Kidney (tissue), 13 donors: ENCODE measurements at regions not wholly inside any gene's neighbourhood (a gene's known extent, or its start where the extent isn't known, plus 50 kb on each side); places are given as distances from the start of the nearest gene placed in this dataset.

Experiments
- DNase-seq, 5 donors: peaks; one replicate each; pipeline ENCODE4 v3.0.0-alpha.2; 2013 to 2020
- FAIRE-seq: peaks from 2 replicates; lab custom pipeline; 2012; peaks lifted over from hg19 to GRCh38; lab: Jason Lieb, UNC
- H3K27ac ChIP-seq, 2 donors: one replicate each; pipeline ENCODE4 v1.7.0; 2013; ENCODE audit warnings: low read depth in 2 of 2, low read length in 2 of 2, inconsistent platforms in 1 of 2
- H3K27me3 ChIP-seq: one replicate; pipeline ENCODE4 v1.7.1; 2013; ENCODE audit warnings: low read length, inconsistent platforms; ENCODE audit not compliant: control insufficient read depth, insufficient read depth
- H3K36me3 ChIP-seq, 3 donors: one replicate each; pipeline versions ENCODE4 v1.7.0 to v1.7.1; 2013; ENCODE audit warnings: low read length in 3 of 3, control low read depth in 1 of 3, inconsistent platforms in 1 of 3; ENCODE audit not compliant: insufficient read depth in 3 of 3, control insufficient read depth in 2 of 3
- H3K4me1 ChIP-seq, 3 donors: one replicate each; pipeline versions ENCODE4 v1.7.0 to v1.7.1; 2013; ENCODE audit warnings: low read length in 3 of 3, inconsistent platforms in 1 of 3, low read depth in 1 of 3; ENCODE audit not compliant: control insufficient read depth in 2 of 3, insufficient read depth in 2 of 3
- H3K4me3 ChIP-seq, 3 donors: one replicate each; pipeline versions ENCODE4 v1.7.0 to v1.8.1; 2013; ENCODE audit warnings: low read length in 3 of 3, control low read depth in 1 of 3, inconsistent platforms in 1 of 3
- H3K9ac ChIP-seq, 3 donors: one replicate each; pipeline versions ENCODE4 v1.7.0 to v1.7.1; 2013; ENCODE audit warnings: low read length in 3 of 3, control low read depth in 1 of 3, inconsistent platforms in 1 of 3
- H3K9me3 ChIP-seq, 3 donors: one replicate each; pipeline versions ENCODE4 v1.7.0 to v1.7.1; 2013; ENCODE audit warnings: low read length in 3 of 3, control low read depth in 1 of 3, inconsistent platforms in 1 of 3; ENCODE audit not compliant: control insufficient read depth in 2 of 3, insufficient read depth in 1 of 3
- intact Hi-C: fragments of 100-400 bp; cut with DNase I; formaldehyde crosslinking; loops from one replicate; pipeline ENCODE4 v1.11.1; 2022
- TF ChIP-seq, protein P1 (sequence below): IDR thresholded peaks from 3 replicates; pipeline ENCODE4 v1.5.1; 2012; ENCODE audit warnings: mild to moderate bottlenecking, moderate library complexity, borderline replicate concordance; ENCODE audit not compliant: insufficient read depth; ENCODE audit errors: extremely low read depth
- donor health status: control.
- donor health status: control.
- donor health status: control.
- donor health status: control.
- donor health status: control.
- donor health status: DM: yes; HTN: yes; CAD: no.
- donor health status: Normal renal cell carcinoma (clear cell type).

DNA sequence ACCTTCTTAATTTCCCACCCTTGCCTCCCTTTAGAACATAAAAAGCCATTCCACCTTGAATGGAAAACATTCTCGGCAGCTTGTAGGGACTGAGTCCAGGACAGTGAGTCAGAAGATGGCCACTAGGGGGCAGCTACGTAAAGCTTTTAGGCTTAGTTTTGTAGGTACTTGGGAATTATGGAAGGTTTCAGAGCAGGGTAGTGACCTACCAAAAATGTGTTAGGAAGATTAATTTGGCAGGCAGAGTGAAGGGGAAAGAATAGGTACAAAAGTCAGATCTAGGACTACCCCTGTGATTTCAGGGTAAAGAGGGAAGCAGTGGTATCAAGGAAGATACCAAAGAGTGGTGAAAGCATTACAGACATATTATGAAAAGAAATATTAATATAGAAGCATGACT lies 198.4 kb downstream of the NDFIP2 start:
- no peaks in the 10 kb centered on the region for H3K27me3 ChIP-seq
- H3K4me3 ChIP-seq: no peak overlapping the region
- H3K27ac ChIP-seq: no peak overlapping the region
- H3K9me3 ChIP-seq: no peaks in the 10 kb centered on the region
- H3K9ac ChIP-seq: no peak overlapping the region
- H3K36me3 ChIP-seq: no peaks in the 10 kb centered on the region
- FAIRE-seq: no peak
- TF ChIP-seq, protein P1, sequence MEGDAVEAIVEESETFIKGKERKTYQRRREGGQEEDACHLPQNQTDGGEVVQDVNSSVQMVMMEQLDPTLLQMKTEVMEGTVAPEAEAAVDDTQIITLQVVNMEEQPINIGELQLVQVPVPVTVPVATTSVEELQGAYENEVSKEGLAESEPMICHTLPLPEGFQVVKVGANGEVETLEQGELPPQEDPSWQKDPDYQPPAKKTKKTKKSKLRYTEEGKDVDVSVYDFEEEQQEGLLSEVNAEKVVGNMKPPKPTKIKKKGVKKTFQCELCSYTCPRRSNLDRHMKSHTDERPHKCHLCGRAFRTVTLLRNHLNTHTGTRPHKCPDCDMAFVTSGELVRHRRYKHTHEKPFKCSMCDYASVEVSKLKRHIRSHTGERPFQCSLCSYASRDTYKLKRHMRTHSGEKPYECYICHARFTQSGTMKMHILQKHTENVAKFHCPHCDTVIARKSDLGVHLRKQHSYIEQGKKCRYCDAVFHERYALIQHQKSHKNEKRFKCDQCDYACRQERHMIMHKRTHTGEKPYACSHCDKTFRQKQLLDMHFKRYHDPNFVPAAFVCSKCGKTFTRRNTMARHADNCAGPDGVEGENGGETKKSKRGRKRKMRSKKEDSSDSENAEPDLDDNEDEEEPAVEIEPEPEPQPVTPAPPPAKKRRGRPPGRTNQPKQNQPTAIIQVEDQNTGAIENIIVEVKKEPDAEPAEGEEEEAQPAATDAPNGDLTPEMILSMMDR: peak; percentile 82
- peak in 4 of 5 donors; percentile 72 to 87 (median 80) for DNase-seq
- H3K4me1 ChIP-seq: peaks cover 0 to 3% (median 0%) of the 10 kb centered on the region in 3 donors
- intact Hi-C loops: no loop called here

DNA sequence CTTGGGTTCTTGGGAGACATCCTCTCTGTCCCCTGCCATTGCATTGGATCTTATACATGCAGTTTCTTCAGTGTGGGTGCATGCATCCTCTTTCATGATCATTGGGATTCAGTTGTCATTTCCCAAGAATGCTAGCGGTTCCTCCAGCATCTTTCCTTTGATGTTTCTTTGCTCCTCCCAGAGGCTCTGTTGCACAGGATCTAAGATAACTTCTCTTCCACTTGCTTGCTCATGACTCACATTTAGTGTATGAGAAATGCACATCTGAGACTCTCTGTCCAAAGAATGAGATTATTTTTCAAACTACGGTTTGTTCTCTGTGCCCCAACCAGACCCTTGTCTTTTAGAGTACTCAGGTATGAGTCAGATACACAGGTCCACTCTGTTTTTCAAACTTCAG lies 197.1 kb downstream of the NDFIP2 start:
- no peak overlapping the region for H3K27ac ChIP-seq
- intact Hi-C loops: no loop called here
- H3K27me3 ChIP-seq: no peaks in the 10 kb centered on the region
- H3K36me3 ChIP-seq: no peaks in the 10 kb centered on the region
- FAIRE-seq (no peak), DNase-seq (no peak)
- peaks cover 0 to 3% (median 0%) of the 10 kb centered on the region in 3 donors for H3K4me1 ChIP-seq
- TF ChIP-seq, protein P1: no peak
- H3K9ac ChIP-seq: no peak overlapping the region
- no peaks in the 10 kb centered on the region for H3K9me3 ChIP-seq
- H3K4me3 ChIP-seq: no peak overlapping the region

DNA sequence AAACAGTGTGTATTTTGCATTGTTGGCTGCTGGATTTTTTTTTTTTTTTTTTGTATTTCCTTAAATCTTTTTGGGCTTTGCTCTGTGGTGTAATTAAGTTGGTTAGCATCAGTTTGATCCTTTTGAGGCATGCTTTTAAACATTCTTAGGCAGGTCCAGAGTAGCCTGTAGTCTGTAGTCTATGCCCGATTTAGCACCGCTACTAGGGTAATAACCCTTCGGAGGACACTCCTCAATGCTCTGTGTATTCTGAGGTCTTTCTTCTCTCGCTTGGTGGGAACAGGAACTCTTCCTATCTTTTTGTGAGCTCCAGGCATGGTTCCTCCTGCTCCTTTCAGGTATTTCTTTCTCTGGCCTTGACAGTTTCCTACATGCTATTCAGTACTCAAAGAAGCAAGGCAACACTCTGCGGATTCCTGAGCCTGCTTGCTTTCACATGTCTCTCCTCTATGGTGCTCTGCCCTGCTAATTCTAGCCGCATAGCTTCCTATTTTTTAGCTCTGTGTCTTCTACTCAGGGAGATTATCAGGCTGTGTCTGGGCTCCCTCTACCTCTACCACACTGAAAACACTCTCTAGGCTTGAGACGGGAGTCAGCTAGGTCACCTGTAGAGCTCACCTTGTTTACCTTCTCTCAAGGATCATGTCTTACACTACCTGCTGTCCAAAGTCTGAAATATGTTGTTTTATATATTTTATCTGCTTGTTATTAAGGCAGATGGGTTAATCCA lies 195.1 kb downstream of the NDFIP2 start:
- no peak overlapping the region for H3K9ac ChIP-seq
- H3K27me3 ChIP-seq: no peaks in the 10 kb centered on the region
- DNase-seq (no peak), FAIRE-seq (no peak)
- H3K4me3 ChIP-seq: no peak overlapping the region
- peaks cover 0 to 3% (median 0%) of the 10 kb centered on the region in 3 donors for H3K4me1 ChIP-seq
- H3K36me3 ChIP-seq: no peaks in the 10 kb centered on the region
- TF ChIP-seq, protein P1: no peak
- no peaks in the 10 kb centered on the region for H3K9me3 ChIP-seq
- intact Hi-C loops: no loop called here
- no peak overlapping the region for H3K27ac ChIP-seq
